ENCODE measurements at regions not wholly inside any gene's neighbourhood (a gene's known extent, or its start where the extent isn't known, plus 50 kb on each side); places are given as distances from the start of the nearest gene placed in this dataset.

DNA sequence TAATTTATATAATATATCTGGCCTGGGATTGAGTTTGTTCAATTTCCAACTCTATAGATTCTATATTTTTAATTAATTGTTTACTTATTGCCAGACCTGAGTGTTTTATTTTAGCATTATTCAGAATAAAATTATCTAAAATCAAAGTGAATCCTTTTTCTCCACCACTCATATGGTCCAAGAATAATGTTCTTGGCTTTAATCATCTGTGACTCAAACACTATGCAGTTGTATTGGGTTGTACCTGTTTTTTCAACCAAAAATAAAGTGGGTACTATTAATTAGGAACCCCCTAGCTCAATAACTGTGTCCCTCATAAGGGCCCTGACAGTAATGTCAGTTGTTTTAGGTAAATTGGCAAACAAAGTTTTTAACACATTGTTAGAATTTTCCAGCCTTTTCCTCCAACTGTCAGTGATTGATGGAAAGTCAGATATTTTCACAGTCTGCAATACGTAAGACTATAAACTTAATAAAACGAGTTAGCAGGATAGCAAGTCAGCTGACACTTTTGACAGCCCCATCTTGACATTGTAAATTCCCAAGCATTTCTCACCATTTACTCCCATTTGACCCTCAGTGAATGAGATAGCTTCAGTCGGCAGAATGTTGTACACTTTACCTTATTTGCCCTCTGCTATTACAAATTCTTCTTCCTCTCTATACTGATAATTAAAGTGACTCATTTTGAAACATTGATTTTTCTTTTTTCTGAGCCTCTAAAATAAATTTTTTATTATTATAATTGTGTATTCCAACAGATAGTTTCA, 587.4 kb downstream of the METTL4 start:
- no peak overlapping the region for H3K4me3 ChIP-seq (ENCODE audit: low read depth, low read length)
- TF ChIP-seq, protein P1, sequence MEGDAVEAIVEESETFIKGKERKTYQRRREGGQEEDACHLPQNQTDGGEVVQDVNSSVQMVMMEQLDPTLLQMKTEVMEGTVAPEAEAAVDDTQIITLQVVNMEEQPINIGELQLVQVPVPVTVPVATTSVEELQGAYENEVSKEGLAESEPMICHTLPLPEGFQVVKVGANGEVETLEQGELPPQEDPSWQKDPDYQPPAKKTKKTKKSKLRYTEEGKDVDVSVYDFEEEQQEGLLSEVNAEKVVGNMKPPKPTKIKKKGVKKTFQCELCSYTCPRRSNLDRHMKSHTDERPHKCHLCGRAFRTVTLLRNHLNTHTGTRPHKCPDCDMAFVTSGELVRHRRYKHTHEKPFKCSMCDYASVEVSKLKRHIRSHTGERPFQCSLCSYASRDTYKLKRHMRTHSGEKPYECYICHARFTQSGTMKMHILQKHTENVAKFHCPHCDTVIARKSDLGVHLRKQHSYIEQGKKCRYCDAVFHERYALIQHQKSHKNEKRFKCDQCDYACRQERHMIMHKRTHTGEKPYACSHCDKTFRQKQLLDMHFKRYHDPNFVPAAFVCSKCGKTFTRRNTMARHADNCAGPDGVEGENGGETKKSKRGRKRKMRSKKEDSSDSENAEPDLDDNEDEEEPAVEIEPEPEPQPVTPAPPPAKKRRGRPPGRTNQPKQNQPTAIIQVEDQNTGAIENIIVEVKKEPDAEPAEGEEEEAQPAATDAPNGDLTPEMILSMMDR (IDR thresholded peaks at IDR 0.05; ENCODE audit: low read depth, low read length): no peak

DNA sequence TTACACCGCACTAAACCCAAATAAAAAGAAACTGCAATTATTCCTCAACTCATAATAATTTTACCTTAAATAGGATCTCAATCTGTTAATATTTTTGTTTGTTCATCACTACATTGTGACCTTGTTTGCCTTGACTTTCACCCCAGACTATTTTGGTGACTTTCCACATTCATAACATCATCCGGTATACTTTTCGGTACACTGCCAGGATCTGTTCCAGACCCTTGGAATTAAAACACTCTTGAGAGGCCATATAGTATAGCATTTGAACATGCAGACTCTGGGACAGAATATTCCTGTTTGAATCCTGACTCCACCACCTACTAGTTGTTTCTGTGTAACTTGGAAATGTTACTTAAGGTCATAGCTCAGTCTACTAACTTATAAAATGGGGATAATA, 577.4 kb downstream of the METTL4 start:
- no peak overlapping the region for H3K4me3 ChIP-seq (ENCODE audit: low read depth, low read length)
- TF ChIP-seq, protein P1 (IDR thresholded peaks at IDR 0.05; ENCODE audit: low read depth, low read length): no peak

DNA sequence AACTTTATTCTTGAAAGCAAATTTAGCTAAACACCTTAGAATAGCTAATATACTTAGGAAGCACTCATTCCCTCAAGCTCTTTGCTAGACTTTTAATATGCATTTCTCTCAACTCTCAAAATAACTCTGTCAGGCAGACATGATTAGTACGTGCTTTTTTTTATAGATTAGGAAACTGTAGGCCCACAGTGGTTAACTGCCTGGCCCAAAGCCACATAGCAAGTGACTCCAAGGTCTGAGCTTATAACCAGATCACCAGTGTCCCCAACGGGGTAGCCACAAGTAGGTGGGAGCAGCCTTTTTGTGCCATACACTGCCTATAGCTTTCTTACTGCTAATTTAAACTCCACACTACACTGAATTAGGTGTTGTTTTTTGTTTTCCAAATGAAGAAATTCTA, 576.8 kb downstream of the METTL4 start:
- TF ChIP-seq, protein P1 (IDR thresholded peaks at IDR 0.05; ENCODE audit: low read depth, low read length): no peak
- no peak overlapping the region for H3K4me3 ChIP-seq (ENCODE audit: low read depth, low read length)

DNA sequence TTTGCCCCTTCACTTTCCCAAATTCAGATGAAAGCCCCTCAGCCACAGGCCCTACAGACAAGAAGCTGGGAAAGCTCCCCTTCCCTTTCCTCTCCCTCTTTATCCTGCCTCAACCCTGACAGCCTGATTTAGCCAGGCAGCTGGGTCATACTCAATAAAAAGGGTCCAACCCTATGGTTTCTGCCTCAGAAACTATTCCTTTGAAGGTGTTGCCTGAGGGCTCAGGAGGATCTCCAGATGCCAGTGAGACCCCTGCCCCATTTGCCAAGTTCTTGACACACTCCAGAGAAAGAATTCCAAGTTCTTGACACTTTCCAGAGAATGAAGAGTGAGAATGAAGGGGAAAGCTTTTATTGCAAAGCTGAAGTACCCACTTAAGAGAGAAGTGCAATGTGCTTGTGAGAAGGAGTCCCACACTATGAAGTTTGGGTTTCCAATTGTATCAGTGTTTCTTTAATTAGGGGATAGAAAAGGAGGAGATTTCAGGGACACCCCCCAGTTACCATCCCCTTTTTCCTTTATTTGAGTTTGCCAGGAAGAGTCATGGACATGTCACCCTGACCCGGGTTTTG, 576.2 kb downstream of the METTL4 start:
- H3K4me3 ChIP-seq (ENCODE audit: low read depth, low read length): no peak overlapping the region
- TF ChIP-seq, protein P1 (IDR thresholded peaks at IDR 0.05; ENCODE audit: low read depth, low read length): no peak

DNA sequence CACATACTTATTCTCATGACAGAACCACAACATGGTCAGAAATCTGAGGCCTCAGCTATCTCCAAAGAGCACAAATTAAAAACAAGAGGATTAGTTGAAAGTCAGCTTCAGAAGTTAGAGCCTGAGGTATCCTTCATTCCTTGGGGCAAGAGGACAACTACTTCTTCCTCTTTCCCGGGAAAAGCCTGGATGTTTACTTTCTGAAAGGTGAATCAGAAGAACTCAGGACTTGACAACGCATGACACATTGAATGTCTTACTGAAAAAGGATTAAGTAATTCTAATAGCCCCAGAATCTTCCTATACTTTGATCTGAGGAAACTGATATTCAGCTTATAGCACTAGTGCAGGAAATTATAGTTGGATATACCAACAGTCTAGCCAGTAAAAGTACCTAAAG, 573.2 kb downstream of the METTL4 start:
- H3K4me3 ChIP-seq (ENCODE audit: low read depth, low read length): no peak overlapping the region
- TF ChIP-seq, protein P1 (IDR thresholded peaks at IDR 0.05; ENCODE audit: low read depth, low read length): no peak

DNA sequence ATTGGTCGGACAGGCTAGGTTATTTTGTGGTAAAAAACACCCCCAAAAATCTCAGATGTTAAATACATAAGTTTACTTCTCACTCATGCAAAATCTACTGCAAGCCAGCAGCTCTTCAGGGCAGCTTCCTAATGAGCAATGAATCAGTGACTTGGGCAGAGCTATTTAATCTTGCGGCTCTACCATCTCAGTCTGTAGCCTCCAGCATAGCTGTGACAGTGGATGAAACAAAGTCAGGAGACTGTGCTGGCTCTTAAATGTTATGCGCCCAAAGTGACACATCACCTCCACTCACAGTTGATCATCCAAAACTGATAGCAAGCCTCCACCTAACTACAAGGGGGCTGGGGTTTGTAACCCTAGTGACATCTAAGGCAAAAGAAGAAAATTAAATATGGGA, 571.9 kb downstream of the METTL4 start:
- TF ChIP-seq, protein P1 (IDR thresholded peaks at IDR 0.05; ENCODE audit: low read depth, low read length): no peak
- no peak overlapping the region for H3K4me3 ChIP-seq (ENCODE audit: low read depth, low read length)

DNA sequence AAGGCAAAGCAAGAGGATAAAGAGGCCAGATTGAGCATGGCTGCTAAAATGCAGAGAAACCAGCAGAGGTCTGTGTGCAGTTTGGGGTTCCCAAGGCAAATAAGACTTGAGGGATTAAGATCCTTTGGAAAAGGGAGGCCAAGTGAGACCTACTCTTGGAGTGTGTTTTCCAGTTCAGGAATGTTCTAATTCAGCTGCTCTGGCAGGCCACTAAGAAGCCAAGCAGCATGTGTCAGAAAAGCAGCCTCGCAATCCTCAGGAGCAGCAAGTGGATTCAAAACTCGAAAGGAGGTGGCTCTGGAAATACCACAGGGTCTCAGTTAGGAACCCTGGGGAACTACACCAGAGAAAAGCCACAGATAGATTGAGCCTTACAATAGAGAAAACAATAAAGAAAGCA, 569.2 kb downstream of the METTL4 start:
- no peak overlapping the region for H3K4me3 ChIP-seq (ENCODE audit: low read depth, low read length)
- TF ChIP-seq, protein P1 (IDR thresholded peaks at IDR 0.05; ENCODE audit: low read depth, low read length): no peak

Measured in WI38 (cell line).